H1 (cell line): ENCODE measurements at regions not wholly inside any gene's neighbourhood (a gene's known extent, or its start where the extent isn't known, plus 50 kb on each side); places are given as distances from the start of the nearest gene placed in this dataset.

Experiments
- CTCF ChIA-PET: fragments of 300-600 bp; sonication (Branson Sonifier 250); formaldehyde crosslinking; loops from one replicate; lab custom pipeline; 2021; ENCODE audit not compliant: partially characterized antibody; lab: Charles Lee
- POLR2A ChIA-PET: fragments of 300-600 bp; sonication (Branson Sonifier 250); formaldehyde crosslinking; loops from one replicate; lab custom pipeline; 2021; ENCODE audit warnings: inconsistent platforms; ENCODE audit not compliant: partially characterized antibody; lab: Charles Lee
- DNase-seq, 2 experiments: peaks; one replicate each; pipeline versions ENCODE4 v3.0.0 to v3.0.0-alpha.2; 2010 to 2022; ENCODE audit warnings: low spot score in 2 of 2, low read depth in 1 of 2, mixed read lengths in 1 of 2
- FAIRE-seq: peaks from 2 replicates; lab custom pipeline; 2011; peaks lifted over from hg19 to GRCh38; lab: Jason Lieb, UNC
- H2AFZ ChIP-seq: 2 replicates; pipeline ENCODE4 v1.8.1; 2012; ENCODE audit warnings: low read length, inconsistent platforms
- H2AK5ac ChIP-seq: 2 replicates; pipeline ENCODE4 v1.6.1; 2013; ENCODE audit warnings: low read depth, low read length
- H2BK120ac ChIP-seq: replicated peaks from 2 replicates; pipeline ENCODE3; 2013; ENCODE audit warnings: low read depth, low read length, inconsistent platforms
- H2BK12ac ChIP-seq: 2 replicates; pipeline ENCODE4 v1.6.1; 2013; ENCODE audit warnings: low read depth, low read length
- H2BK15ac ChIP-seq: 2 replicates; pipeline ENCODE4 v1.6.1; 2013; ENCODE audit warnings: low read length
- H2BK20ac ChIP-seq: 2 replicates; pipeline ENCODE4 v1.6.1; 2013; ENCODE audit warnings: low read length
- H2BK5ac ChIP-seq: 2 replicates; pipeline ENCODE4 v1.6.1; 2013; ENCODE audit warnings: low read depth, low read length
- H3K14ac ChIP-seq: 2 replicates; pipeline ENCODE4 v1.6.1; 2013; ENCODE audit warnings: inconsistent platforms; ENCODE audit not compliant: insufficient read length
- H3K18ac ChIP-seq: 2 replicates; pipeline ENCODE4 v1.6.1; 2013; ENCODE audit warnings: low read length; ENCODE audit errors: extremely low read depth
- H3K23ac ChIP-seq: 2 replicates; pipeline ENCODE4 v1.6.1; 2013; ENCODE audit warnings: inconsistent platforms; ENCODE audit not compliant: insufficient read length
- H3K23me2 ChIP-seq: 2 replicates; pipeline ENCODE4 v1.6.1; 2013; ENCODE audit warnings: low read depth, low read length
- H3K27ac ChIP-seq: 2 replicates; pipeline ENCODE4 v1.6.1; 2011; ENCODE audit warnings: low read depth, low read length, inconsistent platforms
- H3K27me3 ChIP-seq, 4 experiments: replicated peaks in 1 of 4; 1 replicate in 1 of 4; 2 replicates in 3 of 4; pipeline versions ENCODE4 v1.6.1 to v1.8.1; 2011 to 2013; ENCODE audit warnings: low read length in 3 of 4, mild to moderate bottlenecking in 3 of 4, inconsistent platforms in 2 of 4, mixed read lengths in 2 of 4, moderate library complexity in 1 of 4; ENCODE audit not compliant: control insufficient read depth in 3 of 4, insufficient read depth in 3 of 4; ENCODE audit errors: extremely low read depth in 1 of 4
- H3K36me3 ChIP-seq, 4 experiments: 2 replicates each; pipeline versions ENCODE4 v1.6.1 to v1.8.1; 2011 to 2013; ENCODE audit warnings: mild to moderate bottlenecking in 4 of 4, low read length in 3 of 4, moderate library complexity in 2 of 4, control low read depth in 1 of 4, inconsistent platforms in 1 of 4; ENCODE audit not compliant: insufficient read depth in 4 of 4, control insufficient read depth in 2 of 4
- H3K4ac ChIP-seq: replicated peaks from 2 replicates; pipeline ENCODE3; 2013; ENCODE audit warnings: low read length, low read depth, mixed read lengths, inconsistent platforms; ENCODE audit not compliant: insufficient read length
- H3K4me1 ChIP-seq, 4 experiments: replicated peaks in 1 of 4; 1 replicate in 1 of 4; 2 replicates in 3 of 4; pipeline versions ENCODE4 v1.6.1 to v1.8.1; 2011 to 2013; ENCODE audit warnings: low read length in 3 of 4, inconsistent platforms in 2 of 4, mixed read lengths in 1 of 4; ENCODE audit not compliant: insufficient read depth in 4 of 4, control insufficient read depth in 3 of 4
- H3K4me2 ChIP-seq, 2 experiments: 2 replicates each; pipeline versions ENCODE4 v1.6.1 to v1.8.1; 2011 to 2013; ENCODE audit warnings: low read depth in 2 of 2, low read length in 2 of 2, control low read depth in 1 of 2, inconsistent platforms in 1 of 2, mild to moderate bottlenecking in 1 of 2; ENCODE audit not compliant: insufficient read depth in 1 of 2
- H3K4me3 ChIP-seq, 4 experiments: fragments of 200-600, 300-600 bp in 1 of 4; sonication (generic), shearing (Covaris generic), sonication (Bioruptor Twin) in 1 of 4; 2 replicates each; pipeline versions ENCODE4 v1.5.1 to v1.8.1; 2011 to 2016; ENCODE audit warnings: low read length in 4 of 4, low read depth in 3 of 4, control low read depth in 2 of 4, inconsistent platforms in 2 of 4, mild to moderate bottlenecking in 2 of 4, mixed read lengths in 1 of 4, moderate library complexity in 1 of 4; ENCODE audit not compliant: insufficient read depth in 2 of 4; ENCODE audit errors: extremely low read depth in 1 of 4
- H3K56ac ChIP-seq: replicated peaks from 2 replicates; pipeline ENCODE3; 2013; ENCODE audit warnings: low read depth, mild to moderate bottlenecking, mixed read lengths, low read length, inconsistent platforms; ENCODE audit not compliant: insufficient read length
- H3K79me1 ChIP-seq: 2 replicates; pipeline ENCODE4 v1.6.1; 2013; ENCODE audit warnings: low read depth, low read length, control low read depth
- H3K79me2 ChIP-seq, 2 experiments: 2 replicates each; pipeline versions ENCODE4 v1.6.1 to v1.8.1; 2012 to 2013; ENCODE audit warnings: low read length in 2 of 2, mild to moderate bottlenecking in 2 of 2, inconsistent platforms in 1 of 2; ENCODE audit not compliant: insufficient read depth in 2 of 2, control insufficient read depth in 1 of 2
- H3K9ac ChIP-seq, 4 experiments: replicated peaks in 1 of 4; 1 replicate in 1 of 4; 2 replicates in 3 of 4; pipeline versions ENCODE4 v1.6.1 to v1.8.1; 2011 to 2013; ENCODE audit warnings: low read depth in 3 of 4, low read length in 3 of 4, control low read depth in 2 of 4, mild to moderate bottlenecking in 2 of 4, moderate library complexity in 2 of 4, inconsistent platforms in 1 of 4; ENCODE audit errors: extremely low read depth in 1 of 4
- H3K9me3 ChIP-seq, 2 experiments: 2 replicates each; pipeline versions ENCODE4 v1.6.1 to v1.8.1; 2012 to 2013; ENCODE audit warnings: mild to moderate bottlenecking in 2 of 2, moderate library complexity in 2 of 2, control low read depth in 1 of 2, inconsistent platforms in 1 of 2, low read depth in 1 of 2, low read length in 1 of 2, mixed read lengths in 1 of 2; ENCODE audit not compliant: insufficient read depth in 2 of 2
- H4K20me1 ChIP-seq, 2 experiments: replicated peaks in 1 of 2; 2 replicates each; pipeline versions ENCODE3 to v1.8.1; 2011 to 2013; ENCODE audit warnings: inconsistent platforms in 2 of 2, low read length in 2 of 2, mild to moderate bottlenecking in 1 of 2; ENCODE audit not compliant: insufficient read depth in 2 of 2, control insufficient read depth in 1 of 2
- H4K5ac ChIP-seq: 2 replicates; pipeline ENCODE4 v1.6.1; 2013; ENCODE audit warnings: low read length, low read depth, mixed read lengths, inconsistent platforms; ENCODE audit not compliant: insufficient read length
- H4K8ac ChIP-seq: 2 replicates; pipeline ENCODE4 v1.8.0; 2013; ENCODE audit warnings: mild to moderate bottlenecking, moderate library complexity, low read length, inconsistent platforms; ENCODE audit not compliant: insufficient read depth; ENCODE audit errors: extremely low read depth
- H4K91ac ChIP-seq: replicated peaks from 2 replicates; pipeline ENCODE3; 2013; ENCODE audit warnings: low read length, mixed read lengths, inconsistent platforms; ENCODE audit not compliant: insufficient read length
- BCL11A ChIP-seq, 2 experiments: IDR thresholded peaks; one replicate each; pipeline ENCODE4 v1.6.1; 2011; ENCODE audit warnings: low read depth in 2 of 2, low read length in 2 of 2, mild to moderate bottlenecking in 2 of 2
- EP300 ChIP-seq, 2 experiments: IDR thresholded peaks; 1 replicate in 1 of 2; 2 replicates in 1 of 2; pipeline ENCODE4 v1.6.1; 2011 to 2012; ENCODE audit warnings: low read depth in 2 of 2, low read length in 2 of 2, mild to moderate bottlenecking in 2 of 2, borderline replicate concordance in 1 of 2, inconsistent platforms in 1 of 2, moderate library complexity in 1 of 2
- KDM4A ChIP-seq: IDR thresholded peaks from one replicate; pipeline ENCODE4 v1.7.1; 2012; ENCODE audit warnings: low read depth, mild to moderate bottlenecking, moderate library complexity, low read length, inconsistent platforms; ENCODE audit not compliant: severe bottlenecking
- NRF1 ChIP-seq: IDR thresholded peaks from 2 replicates; pipeline ENCODE4 v1.6.1; 2011; ENCODE audit warnings: mild to moderate bottlenecking, low read depth, low read length, improper control_type of control experiment
- RBBP5 ChIP-seq: IDR thresholded peaks from 2 replicates; pipeline ENCODE4 v1.7.1; 2012; ENCODE audit warnings: low read depth, mild to moderate bottlenecking, inconsistent platforms, low read length, moderate library complexity, borderline replicate concordance
- SIX5 ChIP-seq: IDR thresholded peaks from 2 replicates; pipeline ENCODE4 v1.6.1; 2011; ENCODE audit warnings: mild to moderate bottlenecking, low read depth, low read length
- SP2 ChIP-seq: IDR thresholded peaks from 2 replicates; pipeline ENCODE4 v1.6.1; 2012; ENCODE audit warnings: mild to moderate bottlenecking, low read length, inconsistent platforms
- SRF ChIP-seq: IDR thresholded peaks from 2 replicates; pipeline ENCODE4 v1.6.1; 2011; ENCODE audit warnings: mild to moderate bottlenecking, low read depth, low read length, moderate library complexity
- TAF1 ChIP-seq: IDR thresholded peaks from 2 replicates; pipeline ENCODE4 v1.6.1; 2011; ENCODE audit warnings: mild to moderate bottlenecking, low read depth, low read length
- TAF7 ChIP-seq: optimal IDR thresholded peaks from 2 replicates; pipeline ENCODE3; 2011; ENCODE audit warnings: low read depth, mild to moderate bottlenecking, inconsistent platforms, low read length, moderate library complexity, borderline replicate concordance
- ZNF274 ChIP-seq: IDR thresholded peaks from 2 replicates; pipeline ENCODE4 v1.7.0; 2012; ENCODE audit warnings: low read length, borderline replicate concordance; ENCODE audit errors: extremely low read depth
- WGBS, 2 experiments: shearing (Covaris generic) in 1 of 2; methylation state at CpG; one replicate each; pipeline versions ENCODE4 v1.1.6 to v1.1.7; 2013 to 2015; ENCODE audit warnings: low lambda C conversion rate in 2 of 2, mixed read lengths in 2 of 2, inconsistent platforms in 1 of 2, low coverage in 1 of 2, missing lambda C conversion rate in 1 of 2; ENCODE audit not compliant: insufficient replicate concordance in 2 of 2, insufficient coverage in 1 of 2, insufficient read length in 1 of 2; ENCODE audit errors: extremely low coverage in 1 of 2, missing lambda C conversion rate in 1 of 2; 5-methylcytosine and 5-hydroxymethylcytosine counted together
- TF ChIP-seq, protein P1 (sequence below): IDR thresholded peaks from 2 replicates; pipeline ENCODE4 v1.6.1; 2012; ENCODE audit warnings: inconsistent platforms
- TF ChIP-seq, protein P2 (sequence below): IDR thresholded peaks from 2 replicates; pipeline ENCODE4 v1.6.1; 2011; ENCODE audit warnings: low read length, improper control_type of control experiment

DNA sequence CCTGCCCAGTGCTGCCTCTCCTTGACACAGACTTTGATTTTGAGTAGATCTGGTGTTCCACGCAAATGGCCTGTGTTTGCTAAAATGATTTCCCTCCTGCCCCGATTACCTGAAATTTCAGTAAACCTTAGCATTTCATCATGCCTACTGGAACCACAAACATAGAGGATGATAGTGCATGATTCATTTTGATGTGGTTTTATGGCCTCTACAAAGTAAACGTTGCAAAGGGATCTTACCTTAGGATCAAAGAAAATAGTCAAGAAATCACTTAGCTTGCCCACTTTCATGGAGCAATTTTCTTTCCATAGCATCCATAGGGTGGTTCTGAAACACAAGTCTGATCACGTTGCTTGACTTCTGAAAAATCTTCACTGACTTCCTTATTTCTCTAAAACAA, 524.6 kb upstream of the ATP11B start:
- Histone ChIP-seq H2BK15ac (no peak overlapping the region), H4K5ac (no peak overlapping the region), H2BK12ac (no peak overlapping the region), H3K9me3 (no peaks in the 10 kb centered on the region), H3K4me3 (no peak overlapping the region), H2BK20ac (no peak overlapping the region), H2AK5ac (no peak overlapping the region), H3K79me1 (no peaks in the 10 kb centered on the region), H3K56ac (no peak overlapping the region), H3K36me3 (no peaks in the 10 kb centered on the region), H3K4me2 (no peak overlapping the region), H2BK5ac (no peak overlapping the region), H3K9ac (no peak overlapping the region), H3K23me2 (no peaks in the 10 kb centered on the region; the same call in 1 of the 2 replicates), H3K79me2 (no peaks in the 10 kb centered on the region), H3K4ac (no peak overlapping the region), H2BK120ac (no peak overlapping the region), H2AFZ (no peak overlapping the region), H3K23ac (no peak overlapping the region), H4K91ac (no peak overlapping the region), H3K4me1 (no peaks in the 10 kb centered on the region), H4K20me1 (no peaks in the 10 kb centered on the region), H3K14ac (no peak overlapping the region), H3K18ac (no peak overlapping the region), H3K27ac (no peak overlapping the region), H4K8ac (no peak overlapping the region), H3K27me3 (no peaks in the 10 kb centered on the region)
- ChIA-PET POLR2A (no interaction called here), CTCF (interaction anchor here (1.7 kb wide), 1 partner anchor 1060 kb away, joined by 4 read pairs; no protein-coding TSS in a partner anchor)
- peak; percentile 32 for FAIRE-seq
- 88% methylated on average over 4 of the region's 4 CpGs; no CpG with 5 or more reads in 1 of the 2 experiments for WGBS, 2 experiments
- DNase-seq = no peak
- TF ChIP-seq TAF1 (no peak), KDM4A (no peak), ZNF274 (no peak), NRF1 (no peak), SIX5 (no peak), TAF7 (no peak), RBBP5 (no peak), SP2 (no peak), BCL11A (IDR thresholded peaks at IDR 0.05; ENCODE audit: low read depth in 2 of 2, low read length in 2 of 2) (no peak), SRF (no peak), EP300 (IDR thresholded peaks at IDR 0.05; ENCODE audit: borderline replicate concordance in 1 of 2, low read depth in 2 of 2, low read length in 2 of 2) (no peak)
- TF ChIP-seq, protein P1, sequence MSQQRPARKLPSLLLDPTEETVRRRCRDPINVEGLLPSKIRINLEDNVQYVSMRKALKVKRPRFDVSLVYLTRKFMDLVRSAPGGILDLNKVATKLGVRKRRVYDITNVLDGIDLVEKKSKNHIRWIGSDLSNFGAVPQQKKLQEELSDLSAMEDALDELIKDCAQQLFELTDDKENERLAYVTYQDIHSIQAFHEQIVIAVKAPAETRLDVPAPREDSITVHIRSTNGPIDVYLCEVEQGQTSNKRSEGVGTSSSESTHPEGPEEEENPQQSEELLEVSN = no peak
- TF ChIP-seq, protein P2, sequence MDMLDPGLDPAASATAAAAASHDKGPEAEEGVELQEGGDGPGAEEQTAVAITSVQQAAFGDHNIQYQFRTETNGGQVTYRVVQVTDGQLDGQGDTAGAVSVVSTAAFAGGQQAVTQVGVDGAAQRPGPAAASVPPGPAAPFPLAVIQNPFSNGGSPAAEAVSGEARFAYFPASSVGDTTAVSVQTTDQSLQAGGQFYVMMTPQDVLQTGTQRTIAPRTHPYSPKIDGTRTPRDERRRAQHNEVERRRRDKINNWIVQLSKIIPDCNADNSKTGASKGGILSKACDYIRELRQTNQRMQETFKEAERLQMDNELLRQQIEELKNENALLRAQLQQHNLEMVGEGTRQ = no peak
